T follicular helper cell (primary cell): ENCODE measurements at regions not wholly inside any gene's neighbourhood (a gene's known extent, or its start where the extent isn't known, plus 50 kb on each side); places are given as distances from the start of the nearest gene placed in this dataset.
A peak's percentile ranks its signal among the peaks of the same experiment; 100 is the strongest.

Experiments used
- DNase-seq: peaks from one replicate; pipeline ENCODE4 v3.0.0-alpha.2; 2020; ENCODE audit warnings: low read depth

- DNase-seq = no peak
These were observed 476.4 kb upstream of the KCNMB2 start for GRCh38 chr3:178059836-178060235.

GRCh38 chr3:178060407-178060806 lies 475.8 kb upstream of the KCNMB2 start:
- no peak for DNase-seq

- no peak for DNase-seq
These were observed 474.1 kb upstream of the KCNMB2 start for GRCh38 chr3:178062126-178062525.

- no peak for DNase-seq
These were observed 472.8 kb upstream of the KCNMB2 start for GRCh38 chr3:178063461-178063860.

GRCh38 chr3:178067721-178068120 lies 468.5 kb upstream of the KCNMB2 start:
- no peak for DNase-seq

- DNase-seq = no peak
These were observed 463.6 kb upstream of the KCNMB2 start for GRCh38 chr3:178072391-178073305.

- no peak for DNase-seq
These were observed 462.9 kb upstream of the KCNMB2 start for GRCh38 chr3:178073366-178073765.

GRCh38 chr3:178075344-178075743 lies 460.9 kb upstream of the KCNMB2 start:
- DNase-seq = no peak

GRCh38 chr3:178078953-178079352 lies 457.3 kb upstream of the KCNMB2 start:
- no peak for DNase-seq

GRCh38 chr3:178079966-178080365 lies 456.3 kb upstream of the KCNMB2 start:
- DNase-seq = no peak

GRCh38 chr3:178082326-178082906 lies 453.8 kb upstream of the KCNMB2 start:
- no peak for DNase-seq

GRCh38 chr3:178083906-178084866 lies 452.1 kb upstream of the KCNMB2 start:
- no peak for DNase-seq

GRCh38 chr3:178084938-178085816 lies 451.1 kb upstream of the KCNMB2 start:
- DNase-seq = peak; percentile 35

- DNase-seq = no peak
These were observed 450.5 kb upstream of the KCNMB2 start for GRCh38 chr3:178085817-178086123.

- no peak for DNase-seq
These were observed 450.0 kb upstream of the KCNMB2 start for GRCh38 chr3:178086144-178086825.

GRCh38 chr3:178087376-178087775 lies 448.9 kb upstream of the KCNMB2 start:
- DNase-seq = no peak

GRCh38 chr3:178088963-178089362 lies 447.3 kb upstream of the KCNMB2 start:
- no peak for DNase-seq

- DNase-seq = no peak
These were observed 445.3 kb upstream of the KCNMB2 start for GRCh38 chr3:178090899-178091298.

GRCh38 chr3:178095522-178095921 lies 440.7 kb upstream of the KCNMB2 start:
- DNase-seq = no peak

GRCh38 chr3:178096955-178097354 lies 439.3 kb upstream of the KCNMB2 start:
- no peak for DNase-seq

- no peak for DNase-seq
These were observed 438.7 kb upstream of the KCNMB2 start for GRCh38 chr3:178097576-178097975.
